ENCODE measurements at regions not wholly inside any gene's neighbourhood (a gene's known extent, or its start where the extent isn't known, plus 50 kb on each side); places are given as distances from the start of the nearest gene placed in this dataset.

DNA sequence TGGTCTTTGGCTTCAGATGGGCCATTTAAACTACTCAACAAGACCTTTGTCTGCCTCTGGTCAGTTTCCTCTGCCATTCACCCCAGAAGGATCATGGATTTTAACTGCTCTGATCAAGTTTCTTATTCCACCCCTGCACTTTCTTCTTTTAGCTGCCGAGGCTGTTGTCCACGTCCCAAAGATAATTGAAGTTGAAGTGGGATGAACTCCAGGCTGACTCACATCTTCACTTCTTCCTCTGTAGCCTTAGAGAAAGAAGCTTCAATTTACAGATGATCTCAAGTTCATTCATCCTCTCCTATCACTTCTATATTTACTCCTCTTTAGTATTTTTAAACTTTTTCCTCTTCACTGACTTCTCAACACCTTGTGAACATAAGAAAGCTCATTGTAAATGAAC, 651.6 kb downstream of the UTRN start:
- H3K4me3 ChIP-seq: no peak overlapping the region
- H3K27me3 ChIP-seq: no peaks in the 10 kb centered on the region
- no peaks in the 10 kb centered on the region for H3K4me1 ChIP-seq
- DNase-seq (no peak), ATAC-seq (no peak)
- WGBS, 2 donors: 75 to 89% methylated on average over 2 of the region's 2 CpGs
- H3K36me3 ChIP-seq (replicated peaks in 1 of 2; ENCODE audit: insufficient read depth in 1 of 2, low read depth in 2 of 2): no peaks in the 10 kb centered on the region
- no peaks in the 10 kb centered on the region for H3K9me3 ChIP-seq
- intact Hi-C loops (cut with DNase I): loop anchor here (10.0 kb wide), 1 partner anchor 352 kb away; no protein-coding TSS in a partner anchor
- no peak for TF ChIP-seq POLR2A (IDR thresholded peaks at IDR 0.05)
- TF ChIP-seq, protein P1, sequence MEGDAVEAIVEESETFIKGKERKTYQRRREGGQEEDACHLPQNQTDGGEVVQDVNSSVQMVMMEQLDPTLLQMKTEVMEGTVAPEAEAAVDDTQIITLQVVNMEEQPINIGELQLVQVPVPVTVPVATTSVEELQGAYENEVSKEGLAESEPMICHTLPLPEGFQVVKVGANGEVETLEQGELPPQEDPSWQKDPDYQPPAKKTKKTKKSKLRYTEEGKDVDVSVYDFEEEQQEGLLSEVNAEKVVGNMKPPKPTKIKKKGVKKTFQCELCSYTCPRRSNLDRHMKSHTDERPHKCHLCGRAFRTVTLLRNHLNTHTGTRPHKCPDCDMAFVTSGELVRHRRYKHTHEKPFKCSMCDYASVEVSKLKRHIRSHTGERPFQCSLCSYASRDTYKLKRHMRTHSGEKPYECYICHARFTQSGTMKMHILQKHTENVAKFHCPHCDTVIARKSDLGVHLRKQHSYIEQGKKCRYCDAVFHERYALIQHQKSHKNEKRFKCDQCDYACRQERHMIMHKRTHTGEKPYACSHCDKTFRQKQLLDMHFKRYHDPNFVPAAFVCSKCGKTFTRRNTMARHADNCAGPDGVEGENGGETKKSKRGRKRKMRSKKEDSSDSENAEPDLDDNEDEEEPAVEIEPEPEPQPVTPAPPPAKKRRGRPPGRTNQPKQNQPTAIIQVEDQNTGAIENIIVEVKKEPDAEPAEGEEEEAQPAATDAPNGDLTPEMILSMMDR (IDR thresholded peaks at IDR 0.05): no peak
- H3K27ac ChIP-seq: no peak overlapping the region

DNA sequence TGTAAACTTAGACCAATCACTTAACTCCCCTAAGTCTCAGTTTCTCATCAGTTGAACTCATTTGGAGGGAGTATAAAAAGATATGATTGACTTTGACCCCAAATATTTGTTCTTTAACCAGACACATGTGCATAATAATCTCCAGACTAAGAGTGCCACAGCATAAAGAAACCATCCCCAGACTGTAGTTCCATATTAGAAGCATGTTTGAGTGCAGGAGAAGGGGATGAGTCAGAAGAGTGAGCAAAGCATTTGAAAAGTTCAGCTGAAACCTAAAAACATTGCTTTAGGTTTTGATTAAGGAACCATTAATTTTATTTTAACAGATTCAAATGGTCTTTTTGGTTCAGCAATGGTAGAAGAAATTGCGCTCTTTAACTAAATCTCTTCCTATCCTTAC, 654.8 kb downstream of the UTRN start:
- Histone ChIP-seq H3K36me3 (replicated peaks in 1 of 2; ENCODE audit: insufficient read depth in 1 of 2, low read depth in 2 of 2) (no peaks in the 10 kb centered on the region), H3K27ac (no peak overlapping the region), H3K4me1 (no peaks in the 10 kb centered on the region), H3K4me3 (no peak overlapping the region), H3K9me3 (no peaks in the 10 kb centered on the region), H3K27me3 (no peaks in the 10 kb centered on the region)
- ATAC-seq: no peak
- DNase-seq: no peak
- WGBS, 2 donors: 93 to 96% methylated on average over 1 of the region's 1 CpG
- intact Hi-C loops (cut with DNase I): loop anchor here (10.0 kb wide), 1 partner anchor 355 kb away; no protein-coding TSS in a partner anchor
- TF ChIP-seq, protein P1 (IDR thresholded peaks at IDR 0.05): no peak
- TF ChIP-seq POLR2A (IDR thresholded peaks at IDR 0.05): no peak

DNA sequence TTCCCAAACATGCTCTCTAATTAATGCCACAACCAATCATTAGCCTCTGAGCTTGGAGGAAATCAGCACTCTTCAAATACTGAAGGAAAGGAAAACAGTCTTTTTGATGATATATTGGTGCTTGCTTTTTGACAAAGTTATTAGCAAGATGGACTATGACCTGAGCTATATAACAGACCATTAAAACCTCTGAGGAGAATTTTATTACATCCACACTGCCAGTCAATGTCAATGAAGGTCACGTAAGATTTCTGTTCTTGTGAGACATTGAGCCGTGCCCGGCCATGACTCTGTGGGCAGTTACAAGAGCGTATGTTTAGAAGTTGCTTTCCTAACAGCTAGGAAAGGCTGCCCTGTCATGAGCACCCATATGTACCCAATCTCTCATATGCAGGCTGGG, 659.0 kb downstream of the UTRN start:
- ATAC-seq: no peak
- TF ChIP-seq, protein P1 (IDR thresholded peaks at IDR 0.05): no peak
- TF ChIP-seq POLR2A (IDR thresholded peaks at IDR 0.05): no peak
- no peaks in the 10 kb centered on the region for H3K27me3 ChIP-seq
- peaks cover 5% of the 10 kb centered on the region for H3K4me1 ChIP-seq
- no peak for DNase-seq
- no peak overlapping the region for H3K27ac ChIP-seq
- no peaks in the 10 kb centered on the region for H3K36me3 ChIP-seq (replicated peaks in 1 of 2; ENCODE audit: insufficient read depth in 1 of 2, low read depth in 2 of 2)
- no peak overlapping the region for H3K4me3 ChIP-seq
- no peaks in the 10 kb centered on the region for H3K9me3 ChIP-seq
- intact Hi-C loops (cut with DNase I): no loop called here
- WGBS, 2 donors: 85 to 98% methylated on average over 4 of the region's 4 CpGs

DNA sequence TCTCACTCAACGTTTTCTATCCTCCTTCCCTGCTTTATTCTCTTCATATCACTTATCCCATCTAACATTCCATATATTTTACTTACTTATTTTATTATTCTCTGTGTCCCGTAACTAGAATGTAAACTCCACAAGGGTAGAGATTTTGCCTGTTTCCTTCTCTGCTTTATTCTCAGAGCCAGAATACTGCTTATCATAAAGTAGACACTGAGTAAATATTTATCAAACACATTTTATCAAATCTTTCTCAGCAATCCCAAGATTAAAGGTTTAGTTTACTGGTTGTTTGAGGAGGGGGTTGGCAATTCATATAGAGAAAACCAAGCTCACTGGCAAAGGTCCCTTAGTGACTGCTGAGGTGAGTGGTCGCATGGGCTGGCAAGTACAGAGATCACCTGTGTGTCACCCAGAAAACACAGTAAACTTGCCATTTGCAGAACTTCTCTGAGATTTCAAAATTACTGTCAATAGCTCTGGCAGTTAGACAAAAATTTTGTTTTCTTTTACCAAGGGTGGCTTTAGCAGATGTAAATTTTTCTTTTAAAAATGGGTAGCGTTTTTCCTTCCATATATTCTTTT, 662.4 kb downstream of the UTRN start:
- no peaks in the 10 kb centered on the region for H3K27me3 ChIP-seq
- TF ChIP-seq, protein P1 (IDR thresholded peaks at IDR 0.05): no peak
- H3K4me3 ChIP-seq: no peak overlapping the region
- DNase-seq: no peak
- no peaks in the 10 kb centered on the region for H3K9me3 ChIP-seq
- H3K36me3 ChIP-seq (replicated peaks in 1 of 2; ENCODE audit: insufficient read depth in 1 of 2, low read depth in 2 of 2): no peaks in the 10 kb centered on the region
- H3K27ac ChIP-seq: no peak overlapping the region
- 16 to 29% methylated on average over 4 of the region's 4 CpGs for WGBS, 2 donors
- intact Hi-C loops (cut with DNase I): no loop called here
- peaks cover 5% of the 10 kb centered on the region for H3K4me1 ChIP-seq
- no peak for ATAC-seq

DNA sequence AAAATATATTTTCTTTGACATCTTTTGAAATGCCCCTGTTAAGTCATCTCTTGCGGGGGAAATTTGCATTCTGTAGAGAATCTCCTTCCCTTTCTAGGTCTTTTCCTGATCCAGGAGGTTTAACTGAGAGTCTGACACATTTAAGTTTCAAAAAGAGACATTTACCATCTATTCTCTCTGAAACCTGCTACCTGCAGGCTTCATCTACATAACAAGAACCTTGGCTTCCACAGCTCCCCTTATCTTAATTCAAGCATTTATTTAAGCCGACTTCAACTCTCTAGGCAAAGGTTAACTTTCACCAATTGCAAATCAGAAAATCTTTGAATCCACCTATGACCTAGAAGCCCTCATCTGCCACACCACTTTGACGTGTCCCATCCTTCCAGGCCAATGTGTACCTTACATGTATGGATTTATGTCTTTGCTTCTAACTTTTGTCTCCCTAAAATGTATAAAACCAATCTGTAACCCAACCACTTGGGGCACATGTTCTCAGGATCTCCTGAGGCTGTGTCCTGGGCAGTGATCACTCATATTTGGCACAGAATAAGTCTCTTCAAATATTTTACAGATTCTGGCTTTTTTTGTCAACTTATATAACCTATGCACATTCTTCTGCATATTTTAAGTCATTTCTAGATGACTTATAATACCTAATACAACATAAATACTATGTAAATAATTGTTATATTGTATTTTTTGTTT, 666.7 kb downstream of the UTRN start:
- H3K36me3 ChIP-seq (replicated peaks in 1 of 2; ENCODE audit: insufficient read depth in 1 of 2, low read depth in 2 of 2): no peaks in the 10 kb centered on the region
- ATAC-seq (no peak), DNase-seq (no peak)
- 52 to 56% methylated on average over 3 of the region's 3 CpGs for WGBS, 2 donors
- H3K27ac ChIP-seq: no peak overlapping the region
- no peaks in the 10 kb centered on the region for H3K9me3 ChIP-seq
- TF ChIP-seq, protein P1 (IDR thresholded peaks at IDR 0.05): no peak
- TF ChIP-seq POLR2A (IDR thresholded peaks at IDR 0.05): no peak
- intact Hi-C loops (cut with DNase I): no loop called here
- no peaks in the 10 kb centered on the region for H3K27me3 ChIP-seq
- H3K4me1 ChIP-seq: peaks cover 5% of the 10 kb centered on the region
- no peak overlapping the region for H3K4me3 ChIP-seq
